CD4-positive, alpha-beta T cell treated with Interleukin-15 for 4 hours (primary cell): ENCODE measurements at regions not wholly inside any gene's neighbourhood (a gene's known extent, or its start where the extent isn't known, plus 50 kb on each side); places are given as distances from the start of the nearest gene placed in this dataset.
"Not testable (repeated sequence)": the region's sequence is repeated elsewhere in the genome, so short reads cannot be mapped to it uniquely, and the experiment has no call there.

Experiments
- DNase-seq: peaks from one replicate; pipeline ENCODE4 v3.0.0-alpha.2; 2020; ENCODE audit warnings: low spot score

DNA sequence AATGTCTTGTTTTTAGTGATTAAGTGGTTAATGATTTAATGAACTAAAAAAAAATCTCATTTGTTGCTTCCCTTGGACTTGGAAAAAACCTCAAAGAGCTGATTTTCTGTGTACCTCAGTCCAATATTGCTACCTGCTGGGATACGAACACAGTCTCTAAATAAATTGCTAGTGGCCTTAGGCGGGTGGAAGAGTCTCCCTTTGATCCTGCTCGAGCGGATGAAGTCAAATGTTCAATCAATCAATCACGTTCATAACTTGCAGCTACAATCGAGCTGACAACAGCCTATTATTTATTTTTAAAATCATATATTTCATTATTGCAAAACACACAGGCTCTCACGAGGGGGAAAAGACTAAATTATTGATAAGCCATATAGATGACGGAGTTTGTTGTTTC lies 57.3 kb upstream of the HABP2 start:
- DNase-seq = no peak

DNA sequence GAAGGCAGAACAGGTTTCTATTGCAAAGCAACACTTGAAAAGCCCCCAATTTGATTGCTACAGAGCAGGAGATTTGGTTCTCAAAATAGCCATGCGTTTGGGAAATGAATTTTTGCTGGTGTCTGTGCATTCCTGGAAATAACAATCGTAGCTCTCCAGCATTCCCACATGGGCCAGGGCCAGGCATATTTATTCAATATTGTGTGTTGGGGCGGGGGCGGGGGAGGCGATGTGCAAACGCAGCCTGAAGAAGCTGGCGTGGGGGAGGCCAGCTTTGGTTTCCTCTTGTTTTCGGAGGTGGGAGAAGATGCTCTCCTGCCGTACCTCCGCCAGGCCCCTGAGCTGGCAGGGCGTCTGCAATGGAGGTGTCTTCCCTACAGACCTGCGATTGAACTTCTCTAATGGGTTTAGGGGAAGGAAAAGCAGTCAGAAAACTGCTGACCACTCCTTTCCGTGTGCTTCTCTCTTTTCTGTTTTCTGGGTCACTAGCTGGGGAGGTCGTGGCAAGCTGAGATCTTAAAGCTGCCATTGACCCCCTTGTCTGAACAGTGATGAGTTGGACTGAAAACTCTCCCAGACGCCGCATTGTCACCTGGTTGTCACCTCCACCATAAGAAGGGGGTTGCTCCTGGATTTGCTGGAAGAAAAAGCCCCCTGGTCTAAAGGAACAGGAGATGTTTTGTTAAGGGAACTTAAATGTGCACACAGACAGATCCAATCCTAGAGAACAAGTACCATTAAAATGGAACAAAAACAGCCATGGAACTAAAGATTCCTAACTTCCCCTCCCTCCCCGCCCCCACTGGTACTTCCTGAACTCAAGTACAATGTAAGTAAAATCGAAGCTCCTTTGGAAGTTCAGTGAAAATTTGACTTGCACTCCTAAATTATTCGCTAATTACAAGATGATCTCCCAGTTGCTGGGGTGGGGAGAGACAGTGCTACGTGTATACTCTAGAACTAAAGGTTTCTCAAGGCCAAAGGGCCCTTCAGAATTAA lies 56.4 kb upstream of the HABP2 start:
- no peak for DNase-seq

GRCh38 chr10:113497198-113497597 lies 55.7 kb upstream of the HABP2 start:
- DNase-seq = no peak

GRCh38 chr10:113498997-113499396 lies 53.9 kb upstream of the HABP2 start:
- DNase-seq = no peak

GRCh38 chr10:113499806-113500205 lies 53.0 kb upstream of the HABP2 start:
- no peak for DNase-seq

- DNase-seq = not testable (repeated sequence)
These were observed 51.8 kb upstream of the HABP2 start for GRCh38 chr10:113501031-113501430.
